ENCODE measurements at regions not wholly inside any gene's neighbourhood (a gene's known extent, or its start where the extent isn't known, plus 50 kb on each side); places are given as distances from the start of the nearest gene placed in this dataset.

GRCh38 chr4:111994392-111994791 lies 150.9 kb upstream of the FAM241A start:
- TF ChIP-seq POLR2A (IDR thresholded peaks at IDR 0.05; ENCODE audit: low read depth, low read length): no peak
- no peak for TF ChIP-seq CTCF (conservative IDR thresholded peaks at IDR 0.05; ENCODE audit: low read depth, low read length)

Measured in IMR-90 (cell line).